ENCODE measurements at regions not wholly inside any gene's neighbourhood (a gene's known extent, or its start where the extent isn't known, plus 50 kb on each side); places are given as distances from the start of the nearest gene placed in this dataset.

DNA sequence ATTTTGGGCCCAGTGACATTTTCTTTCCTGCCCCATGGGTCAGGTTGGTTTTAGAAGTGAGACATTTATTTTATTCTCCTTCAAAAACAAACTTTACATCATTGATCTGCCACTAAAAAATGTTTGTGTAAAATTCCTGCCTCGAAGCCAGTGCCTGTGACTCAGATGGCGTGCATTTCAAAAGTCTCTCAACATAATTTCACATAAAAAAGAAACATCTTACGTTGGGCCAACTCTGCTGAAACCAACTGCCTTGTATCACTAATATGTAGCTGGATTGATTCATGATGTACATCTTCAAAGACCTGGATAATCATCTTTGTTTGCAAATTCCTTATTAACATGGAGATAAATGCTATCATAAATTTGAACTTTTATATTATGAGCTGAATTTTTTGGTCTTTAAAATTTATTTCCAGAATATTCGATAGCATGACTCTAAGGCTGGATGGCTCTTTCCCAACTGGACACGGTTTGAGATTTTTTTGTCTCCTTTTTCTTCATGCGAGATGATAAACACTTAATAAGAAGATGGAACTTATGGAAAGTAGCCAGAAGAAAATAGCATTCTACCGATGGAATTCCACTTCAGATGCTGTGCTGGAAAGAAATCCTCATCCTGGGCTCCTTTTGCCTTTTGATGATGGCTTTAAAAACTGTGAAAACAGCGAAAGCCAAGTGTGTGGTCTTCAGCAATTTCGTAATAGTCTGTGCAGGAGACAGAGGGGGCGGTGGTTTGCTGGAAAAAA lies 420.5 kb downstream of the FGF9 start:
- Histone ChIP-seq H3K9me3 (ENCODE audit: control insufficient read depth in 1 of 2, low read length in 2 of 2) (no peaks in the 10 kb centered on the region), H3K9ac (ENCODE audit: low read depth in 1 of 2, low read length in 2 of 2) (no peak overlapping the region), H3K27ac (ENCODE audit: low read depth, low read length) (no peak overlapping the region), H3K4me1 (ENCODE audit: control insufficient read depth in 1 of 2, insufficient read depth in 2 of 2, low read length in 2 of 2) (peaks cover 0 to 4% of the 10 kb centered on the region in 2 donors), H3K4me3 (ENCODE audit: low read depth in 1 of 2, low read length in 2 of 2) (no peak overlapping the region), H3K36me3 (ENCODE audit: control insufficient read depth in 1 of 2, insufficient read depth in 2 of 2, low read length in 2 of 2) (no peaks in the 10 kb centered on the region), H3K27me3 (ENCODE audit: control insufficient read depth in 1 of 2, insufficient read depth in 2 of 2, low read length in 2 of 2) (no peaks in the 10 kb centered on the region)

DNA sequence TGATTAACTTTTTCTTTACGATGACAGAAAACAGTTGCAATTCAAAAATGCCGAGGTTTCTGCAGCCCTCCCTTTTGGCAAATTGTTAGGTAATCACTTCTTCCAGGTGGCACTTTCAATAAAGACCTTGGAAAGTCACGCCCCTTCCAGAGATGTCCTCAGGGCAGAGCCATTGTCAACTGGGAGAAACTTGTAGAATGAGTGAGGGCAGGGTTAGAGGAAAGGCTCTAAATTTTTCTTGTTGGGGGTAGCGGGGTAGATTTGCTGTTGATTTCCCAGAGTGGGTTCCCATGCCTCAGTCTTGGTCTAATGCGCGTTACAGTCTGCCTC lies 421.1 kb downstream of the FGF9 start:
- H3K27ac ChIP-seq (ENCODE audit: low read depth, low read length) = no peak overlapping the region
- no peaks in the 10 kb centered on the region for H3K9me3 ChIP-seq (ENCODE audit: control insufficient read depth in 1 of 2, low read length in 2 of 2)
- no peaks in the 10 kb centered on the region for H3K36me3 ChIP-seq (ENCODE audit: control insufficient read depth in 1 of 2, insufficient read depth in 2 of 2, low read length in 2 of 2)

DNA sequence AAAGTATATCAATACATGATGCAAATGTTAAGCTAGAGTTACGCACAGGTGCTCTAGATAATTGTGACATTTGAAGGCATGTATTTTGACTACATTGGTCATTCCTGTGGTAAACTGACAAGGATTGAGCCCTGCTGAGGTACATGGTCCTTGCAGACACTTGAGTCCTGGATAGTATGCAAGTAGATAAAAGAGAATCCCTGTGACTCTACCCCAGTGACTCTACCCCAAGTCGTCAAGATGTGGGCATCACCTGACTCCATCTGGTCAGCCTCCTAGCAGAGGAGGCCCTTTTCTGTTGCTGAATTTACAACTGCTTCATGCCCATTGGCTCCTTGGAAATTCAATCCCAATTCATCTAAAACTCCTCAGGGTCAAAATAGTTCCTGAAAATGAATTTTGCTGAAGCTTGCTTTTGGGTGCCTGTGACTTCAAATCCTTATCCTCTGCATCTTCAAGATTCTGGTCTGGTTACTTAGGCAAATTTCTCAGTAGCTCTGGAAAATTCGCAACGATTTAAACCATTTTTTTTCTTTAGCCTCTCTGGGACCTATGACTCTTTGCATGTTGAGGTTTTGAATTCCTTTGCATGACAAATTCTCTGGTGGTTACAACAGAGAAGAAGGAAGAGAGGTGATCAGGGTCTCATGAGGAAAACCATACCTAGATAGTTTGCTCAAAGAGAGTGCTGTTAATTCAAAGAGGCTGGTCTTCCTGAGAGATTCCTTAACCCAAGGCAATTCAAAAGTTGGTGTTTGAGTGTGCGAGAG lies 422.1 kb downstream of the FGF9 start:
- Histone ChIP-seq H3K9ac (ENCODE audit: low read depth in 1 of 2, low read length in 2 of 2) (no peak overlapping the region), H3K27ac (ENCODE audit: low read depth, low read length) (no peak overlapping the region), H3K4me3 (ENCODE audit: low read depth in 1 of 2, low read length in 2 of 2) (no peak overlapping the region), H3K9me3 (ENCODE audit: control insufficient read depth in 1 of 2, low read length in 2 of 2) (no peaks in the 10 kb centered on the region), H3K4me1 (ENCODE audit: control insufficient read depth in 1 of 2, insufficient read depth in 2 of 2, low read length in 2 of 2) (peaks cover 0 to 4% of the 10 kb centered on the region in 2 donors), H3K27me3 (ENCODE audit: control insufficient read depth in 1 of 2, insufficient read depth in 2 of 2, low read length in 2 of 2) (no peaks in the 10 kb centered on the region), H3K36me3 (ENCODE audit: control insufficient read depth in 1 of 2, insufficient read depth in 2 of 2, low read length in 2 of 2) (no peaks in the 10 kb centered on the region)

More for the DNA sequence above, 421.1 kb downstream of the FGF9 start:
- Histone ChIP-seq H3K4me3 (ENCODE audit: low read depth in 1 of 2, low read length in 2 of 2) (no peak overlapping the region), H3K4me1 (ENCODE audit: control insufficient read depth in 1 of 2, insufficient read depth in 2 of 2, low read length in 2 of 2) (peaks cover 0 to 4% of the 10 kb centered on the region in 2 donors), H3K27me3 (ENCODE audit: control insufficient read depth in 1 of 2, insufficient read depth in 2 of 2, low read length in 2 of 2) (no peaks in the 10 kb centered on the region), H3K9ac (ENCODE audit: low read depth in 1 of 2, low read length in 2 of 2) (no peak overlapping the region)

DNA sequence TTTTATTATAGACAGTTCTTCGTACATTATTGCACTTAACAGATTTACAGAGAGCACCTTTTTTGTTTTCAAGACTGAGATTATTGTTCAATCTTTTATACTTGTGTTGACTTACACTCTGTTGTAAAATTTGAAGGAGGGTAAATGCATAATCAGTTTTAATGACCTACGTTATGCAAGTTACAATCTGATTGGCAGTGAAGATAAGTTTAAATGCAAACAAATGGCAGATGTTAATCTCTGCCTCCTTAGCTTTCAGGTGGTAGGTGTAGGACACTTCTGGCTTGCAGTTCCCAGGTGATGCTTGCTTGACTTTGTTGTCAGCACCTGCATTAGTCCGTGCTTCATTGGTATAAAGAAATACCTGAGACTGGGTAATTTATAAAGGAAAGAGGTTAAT lies 424.9 kb downstream of the FGF9 start:
- Histone ChIP-seq H3K9ac (ENCODE audit: low read depth in 1 of 2, low read length in 2 of 2) (no peak overlapping the region), H3K4me1 (ENCODE audit: control insufficient read depth in 1 of 2, insufficient read depth in 2 of 2, low read length in 2 of 2) (no peaks in the 10 kb centered on the region), H3K4me3 (ENCODE audit: low read depth in 1 of 2, low read length in 2 of 2) (no peak overlapping the region), H3K9me3 (ENCODE audit: control insufficient read depth in 1 of 2, low read length in 2 of 2) (no peaks in the 10 kb centered on the region), H3K27me3 (ENCODE audit: control insufficient read depth in 1 of 2, insufficient read depth in 2 of 2, low read length in 2 of 2) (no peaks in the 10 kb centered on the region), H3K36me3 (ENCODE audit: control insufficient read depth in 1 of 2, insufficient read depth in 2 of 2, low read length in 2 of 2) (no peaks in the 10 kb centered on the region), H3K27ac (ENCODE audit: low read depth, low read length) (no peak overlapping the region)

DNA sequence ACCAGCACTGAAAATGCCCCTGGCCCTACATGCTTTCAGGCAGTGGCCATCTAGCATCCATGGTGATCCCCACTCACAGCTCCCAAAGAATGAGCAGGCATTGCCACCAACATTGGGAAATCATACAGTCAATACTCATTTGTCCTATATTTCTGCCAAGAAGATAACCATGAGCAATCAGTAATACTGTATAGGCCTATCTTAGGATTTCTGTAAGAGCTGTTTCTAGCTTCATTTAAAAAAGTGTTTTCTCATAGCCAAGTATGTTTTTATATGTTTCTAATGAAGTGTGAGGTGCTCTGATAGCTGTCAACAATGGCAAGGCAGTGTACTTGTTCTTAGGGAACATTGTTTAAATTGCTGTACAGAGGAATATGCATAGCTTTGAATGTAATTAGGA lies 428.7 kb downstream of the FGF9 start:
- Histone ChIP-seq H3K9me3 (ENCODE audit: control insufficient read depth in 1 of 2, low read length in 2 of 2) (no peaks in the 10 kb centered on the region), H3K36me3 (ENCODE audit: control insufficient read depth in 1 of 2, insufficient read depth in 2 of 2, low read length in 2 of 2) (no peaks in the 10 kb centered on the region), H3K27ac (ENCODE audit: low read depth, low read length) (no peak overlapping the region), H3K4me1 (ENCODE audit: control insufficient read depth in 1 of 2, insufficient read depth in 2 of 2, low read length in 2 of 2) (no peaks in the 10 kb centered on the region), H3K27me3 (ENCODE audit: control insufficient read depth in 1 of 2, insufficient read depth in 2 of 2, low read length in 2 of 2) (no peaks in the 10 kb centered on the region), H3K4me3 (ENCODE audit: low read depth in 1 of 2, low read length in 2 of 2) (no peak overlapping the region), H3K9ac (ENCODE audit: low read depth in 1 of 2, low read length in 2 of 2) (no peak overlapping the region)

DNA sequence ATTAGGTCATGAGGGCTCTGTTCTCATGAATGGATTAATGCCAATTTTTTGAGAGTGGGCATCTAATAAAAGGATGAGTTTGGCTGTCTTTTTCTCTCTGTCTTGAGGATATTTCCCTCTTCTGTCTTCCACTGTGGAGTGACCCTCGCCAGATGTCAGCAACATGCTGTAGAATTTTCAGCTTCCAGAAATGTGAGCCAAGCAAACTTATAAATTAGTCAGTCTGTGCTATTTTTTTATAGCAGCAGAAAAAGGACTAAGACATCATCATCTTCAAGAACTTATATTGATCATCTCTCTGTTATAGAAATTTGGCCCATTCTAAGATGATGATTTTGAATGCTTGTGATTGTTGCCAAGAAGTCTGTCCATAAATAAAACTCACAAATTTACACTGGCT lies 431.4 kb downstream of the FGF9 start:
- Histone ChIP-seq H3K36me3 (ENCODE audit: control insufficient read depth in 1 of 2, insufficient read depth in 2 of 2, low read length in 2 of 2) (no peaks in the 10 kb centered on the region), H3K4me3 (ENCODE audit: low read depth in 1 of 2, low read length in 2 of 2) (no peak overlapping the region), H3K4me1 (ENCODE audit: control insufficient read depth in 1 of 2, insufficient read depth in 2 of 2, low read length in 2 of 2) (no peaks in the 10 kb centered on the region), H3K9me3 (ENCODE audit: control insufficient read depth in 1 of 2, low read length in 2 of 2) (no peaks in the 10 kb centered on the region), H3K27ac (ENCODE audit: low read depth, low read length) (no peak overlapping the region), H3K9ac (ENCODE audit: low read depth in 1 of 2, low read length in 2 of 2) (no peak overlapping the region), H3K27me3 (ENCODE audit: control insufficient read depth in 1 of 2, insufficient read depth in 2 of 2, low read length in 2 of 2) (no peaks in the 10 kb centered on the region)

DNA sequence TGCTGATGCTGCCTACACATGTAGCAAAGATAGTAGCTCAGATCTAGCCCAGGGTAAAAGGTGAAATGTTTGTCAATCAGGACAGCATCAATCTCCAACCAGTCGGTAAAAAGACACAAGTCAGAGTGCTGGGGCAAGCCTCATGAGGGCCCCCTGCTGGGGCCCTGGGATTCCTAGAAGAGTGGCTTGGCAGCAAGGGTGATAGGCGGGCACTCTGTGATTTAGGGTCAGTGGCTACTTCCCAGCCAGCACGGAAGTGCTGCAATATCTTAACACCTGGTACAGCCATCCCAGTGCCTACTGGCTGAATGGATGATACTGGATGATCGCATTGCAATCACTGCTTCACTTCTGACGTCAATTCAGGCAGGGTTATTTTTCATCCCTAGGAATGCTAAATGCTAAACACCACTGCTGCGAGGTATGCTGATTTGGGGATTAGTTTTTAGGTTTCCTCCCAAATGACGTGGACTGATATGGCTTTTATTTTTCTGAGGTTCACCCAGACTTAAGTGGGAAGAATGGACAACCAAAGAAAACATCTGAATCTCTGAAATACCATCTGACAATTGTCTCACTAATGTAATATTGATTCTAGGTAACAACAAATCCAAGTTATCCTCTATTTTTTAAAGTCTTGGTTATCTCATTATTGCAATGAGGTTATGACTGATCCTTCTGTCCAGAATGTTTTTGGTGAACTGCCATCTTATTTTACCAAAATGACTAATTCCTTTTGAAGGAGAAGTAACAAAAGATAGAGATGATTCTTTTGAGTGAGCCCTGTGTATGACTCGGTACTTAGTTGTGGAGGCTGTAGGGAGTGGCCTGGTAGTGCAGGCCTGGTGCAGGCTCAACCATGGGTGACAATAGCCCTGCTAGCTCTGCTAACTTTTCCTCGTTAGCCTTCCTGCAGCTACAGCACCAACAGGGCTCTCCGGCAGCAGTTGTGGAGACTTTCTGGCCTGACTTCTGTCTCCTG lies 432.5 kb downstream of the FGF9 start:
- Histone ChIP-seq H3K36me3 (ENCODE audit: control insufficient read depth in 1 of 2, insufficient read depth in 2 of 2, low read length in 2 of 2) (no peaks in the 10 kb centered on the region), H3K4me1 (ENCODE audit: control insufficient read depth in 1 of 2, insufficient read depth in 2 of 2, low read length in 2 of 2) (peaks cover 0 to 7% of the 10 kb centered on the region in 2 donors), H3K27me3 (ENCODE audit: control insufficient read depth in 1 of 2, insufficient read depth in 2 of 2, low read length in 2 of 2) (no peaks in the 10 kb centered on the region), H3K4me3 (ENCODE audit: low read depth in 1 of 2, low read length in 2 of 2) (no peak overlapping the region), H3K27ac (ENCODE audit: low read depth, low read length) (no peak overlapping the region), H3K9me3 (ENCODE audit: control insufficient read depth in 1 of 2, low read length in 2 of 2) (no peaks in the 10 kb centered on the region), H3K9ac (ENCODE audit: low read depth in 1 of 2, low read length in 2 of 2) (no peak overlapping the region)

DNA sequence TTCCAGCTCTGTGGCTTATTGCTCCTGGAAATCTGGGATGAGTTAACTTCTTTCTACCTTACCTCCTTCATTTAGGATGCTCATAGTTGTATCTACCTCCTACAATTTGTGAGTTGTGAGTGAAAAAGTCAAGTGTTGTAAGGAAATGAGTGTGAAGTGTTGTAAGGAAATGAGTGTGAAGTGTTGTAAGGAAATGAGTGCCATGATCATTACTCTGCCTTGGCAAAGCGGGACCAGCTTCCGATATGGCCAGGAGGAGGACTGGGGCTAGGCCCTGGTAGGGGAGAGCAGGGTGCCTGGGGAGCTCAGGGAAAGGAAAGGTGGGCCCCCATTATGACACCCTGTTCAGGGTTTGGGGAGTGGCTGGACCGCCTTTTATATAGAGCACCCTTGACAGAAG lies 435.2 kb downstream of the FGF9 start:
- H3K27ac ChIP-seq (ENCODE audit: low read depth, low read length) = no peak overlapping the region
- H3K27me3 ChIP-seq (ENCODE audit: control insufficient read depth in 1 of 2, insufficient read depth in 2 of 2, low read length in 2 of 2) = no peaks in the 10 kb centered on the region
- H3K4me1 ChIP-seq (ENCODE audit: control insufficient read depth in 1 of 2, insufficient read depth in 2 of 2, low read length in 2 of 2) = peaks cover 0 to 7% of the 10 kb centered on the region in 2 donors
- no peaks in the 10 kb centered on the region for H3K36me3 ChIP-seq (ENCODE audit: control insufficient read depth in 1 of 2, insufficient read depth in 2 of 2, low read length in 2 of 2)
- no peaks in the 10 kb centered on the region for H3K9me3 ChIP-seq (ENCODE audit: control insufficient read depth in 1 of 2, low read length in 2 of 2)
- H3K9ac ChIP-seq (ENCODE audit: low read depth in 1 of 2, low read length in 2 of 2) = no peak overlapping the region
- no peak overlapping the region for H3K4me3 ChIP-seq (ENCODE audit: low read depth in 1 of 2, low read length in 2 of 2)

DNA sequence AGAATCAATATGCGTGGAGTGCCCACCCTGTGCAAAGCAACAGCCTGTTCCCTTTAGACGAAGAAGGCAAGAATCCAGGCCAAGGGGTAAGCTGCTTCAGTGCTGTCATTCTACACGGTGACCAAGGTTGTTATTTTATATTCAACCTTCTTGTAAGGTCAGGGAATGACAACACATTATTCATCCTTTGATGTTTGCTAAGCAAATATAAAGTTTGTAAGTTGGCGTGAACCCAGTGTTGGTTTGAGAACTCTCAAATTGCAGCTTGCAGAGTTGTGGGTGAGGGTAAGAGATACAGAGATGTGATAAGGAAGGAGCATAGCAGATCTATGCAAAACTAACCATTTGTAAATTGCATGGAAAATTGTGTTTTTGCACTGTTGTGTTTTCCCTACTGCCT lies 436.7 kb downstream of the FGF9 start:
- H3K36me3 ChIP-seq (ENCODE audit: control insufficient read depth in 1 of 2, insufficient read depth in 2 of 2, low read length in 2 of 2) = no peaks in the 10 kb centered on the region
- no peaks in the 10 kb centered on the region for H3K9me3 ChIP-seq (ENCODE audit: control insufficient read depth in 1 of 2, low read length in 2 of 2)
- peaks cover 0 to 7% of the 10 kb centered on the region in 2 donors for H3K4me1 ChIP-seq (ENCODE audit: control insufficient read depth in 1 of 2, insufficient read depth in 2 of 2, low read length in 2 of 2)
- no peak overlapping the region for H3K4me3 ChIP-seq (ENCODE audit: low read depth in 1 of 2, low read length in 2 of 2)
- no peak overlapping the region for H3K27ac ChIP-seq (ENCODE audit: low read depth, low read length)
- no peak overlapping the region for H3K9ac ChIP-seq (ENCODE audit: low read depth in 1 of 2, low read length in 2 of 2)
- H3K27me3 ChIP-seq (ENCODE audit: control insufficient read depth in 1 of 2, insufficient read depth in 2 of 2, low read length in 2 of 2) = no peaks in the 10 kb centered on the region

All from duodenal mucosa (tissue), 2 donors.